ENCODE measurements at regions not wholly inside any gene's neighbourhood (a gene's known extent, or its start where the extent isn't known, plus 50 kb on each side); places are given as distances from the start of the nearest gene placed in this dataset.

DNA sequence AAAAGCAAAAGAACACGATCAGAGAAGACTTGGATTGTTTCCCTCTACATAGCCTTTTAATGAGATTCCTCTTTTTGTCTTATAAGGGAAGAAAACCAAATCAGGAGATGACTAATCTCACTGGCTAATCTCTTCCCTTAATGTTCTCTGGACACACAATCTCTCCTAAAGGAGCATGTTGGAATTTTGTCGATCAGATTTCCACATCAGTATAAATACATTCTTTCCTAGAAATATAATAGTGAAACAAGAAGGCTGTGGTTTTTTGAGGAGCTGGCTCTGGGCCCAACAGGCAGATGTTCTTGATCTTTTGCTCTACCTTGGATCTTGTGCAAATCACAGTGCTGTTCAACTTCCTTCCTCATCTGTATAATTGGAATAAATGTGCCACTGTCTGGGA is 94.0 kb downstream of the GTPBP8 start:
- no peaks in the 10 kb centered on the region for H3K36me3 ChIP-seq
- no peak overlapping the region for H3K4me3 ChIP-seq
- no peaks in the 10 kb centered on the region for H3K9me3 ChIP-seq
- no peaks in the 10 kb centered on the region for H3K27me3 ChIP-seq (replicated peaks; ENCODE audit: insufficient read depth)
- no peak for ATAC-seq (ENCODE audit: insufficient number of reproducible peaks, low FRiP score, low read depth)
- no peak for DNase-seq (ENCODE audit: low spot score)
- no peak overlapping the region for H3K27ac ChIP-seq
- H3K4me1 ChIP-seq (ENCODE audit: control insufficient read depth in 1 of 2, low read depth in 2 of 2): no peaks in the 10 kb centered on the region
- TF ChIP-seq, protein P1, sequence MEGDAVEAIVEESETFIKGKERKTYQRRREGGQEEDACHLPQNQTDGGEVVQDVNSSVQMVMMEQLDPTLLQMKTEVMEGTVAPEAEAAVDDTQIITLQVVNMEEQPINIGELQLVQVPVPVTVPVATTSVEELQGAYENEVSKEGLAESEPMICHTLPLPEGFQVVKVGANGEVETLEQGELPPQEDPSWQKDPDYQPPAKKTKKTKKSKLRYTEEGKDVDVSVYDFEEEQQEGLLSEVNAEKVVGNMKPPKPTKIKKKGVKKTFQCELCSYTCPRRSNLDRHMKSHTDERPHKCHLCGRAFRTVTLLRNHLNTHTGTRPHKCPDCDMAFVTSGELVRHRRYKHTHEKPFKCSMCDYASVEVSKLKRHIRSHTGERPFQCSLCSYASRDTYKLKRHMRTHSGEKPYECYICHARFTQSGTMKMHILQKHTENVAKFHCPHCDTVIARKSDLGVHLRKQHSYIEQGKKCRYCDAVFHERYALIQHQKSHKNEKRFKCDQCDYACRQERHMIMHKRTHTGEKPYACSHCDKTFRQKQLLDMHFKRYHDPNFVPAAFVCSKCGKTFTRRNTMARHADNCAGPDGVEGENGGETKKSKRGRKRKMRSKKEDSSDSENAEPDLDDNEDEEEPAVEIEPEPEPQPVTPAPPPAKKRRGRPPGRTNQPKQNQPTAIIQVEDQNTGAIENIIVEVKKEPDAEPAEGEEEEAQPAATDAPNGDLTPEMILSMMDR (IDR thresholded peaks at IDR 0.05): no peak

DNA sequence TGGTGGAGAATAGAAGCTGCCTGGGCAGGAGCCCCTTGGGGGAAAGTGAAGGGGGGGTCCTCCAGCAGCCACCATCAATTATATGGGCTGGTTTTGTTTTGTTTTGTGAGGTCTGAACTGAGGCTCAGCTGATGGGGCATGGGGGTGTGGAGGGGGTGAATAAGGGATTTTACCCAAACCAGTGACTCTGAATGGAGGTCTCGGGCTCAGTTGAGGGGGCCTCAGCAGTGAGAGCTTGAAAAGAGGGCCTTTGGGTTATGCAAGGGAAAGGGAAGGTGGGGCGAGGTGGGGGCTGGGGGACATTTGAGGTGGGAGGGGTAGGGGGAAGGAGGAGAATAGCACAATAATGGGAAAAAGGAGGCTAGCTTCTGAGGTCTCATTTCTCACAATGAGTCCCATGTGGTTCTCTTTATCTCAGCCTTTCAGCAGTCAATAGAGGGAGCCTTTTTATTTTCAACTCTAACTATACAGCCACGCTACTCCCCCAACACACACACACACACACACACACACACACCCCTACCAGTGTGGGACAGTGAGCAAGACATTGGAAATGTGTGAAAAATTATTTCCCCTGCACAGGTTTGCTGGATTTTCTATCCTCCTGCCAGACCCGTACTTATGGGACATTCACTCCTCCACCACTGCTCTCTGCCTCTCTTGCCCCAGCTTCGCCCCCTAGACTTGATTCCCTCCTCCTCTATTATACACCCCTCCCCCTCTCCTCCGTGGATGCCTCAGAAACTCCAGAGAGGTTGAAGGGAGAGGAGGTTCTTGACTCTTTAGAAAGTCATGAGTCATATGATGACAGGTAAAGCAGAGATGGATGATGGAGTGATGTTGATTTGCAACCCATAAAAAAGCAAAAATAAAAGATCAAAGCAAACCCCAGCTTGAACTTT is 96.0 kb downstream of the GTPBP8 start:
- Histone ChIP-seq H3K4me1 (ENCODE audit: control insufficient read depth in 1 of 2, low read depth in 2 of 2) (no peaks in the 10 kb centered on the region), H3K27me3 (replicated peaks; ENCODE audit: insufficient read depth) (no peaks in the 10 kb centered on the region), H3K27ac (no peak overlapping the region), H3K9me3 (no peaks in the 10 kb centered on the region), H3K36me3 (no peaks in the 10 kb centered on the region), H3K4me3 (no peak overlapping the region)
- TF ChIP-seq, protein P1 (IDR thresholded peaks at IDR 0.05): no peak
- no peak for DNase-seq (ENCODE audit: low spot score)
- ATAC-seq (ENCODE audit: insufficient number of reproducible peaks, low FRiP score, low read depth): no peak

DNA sequence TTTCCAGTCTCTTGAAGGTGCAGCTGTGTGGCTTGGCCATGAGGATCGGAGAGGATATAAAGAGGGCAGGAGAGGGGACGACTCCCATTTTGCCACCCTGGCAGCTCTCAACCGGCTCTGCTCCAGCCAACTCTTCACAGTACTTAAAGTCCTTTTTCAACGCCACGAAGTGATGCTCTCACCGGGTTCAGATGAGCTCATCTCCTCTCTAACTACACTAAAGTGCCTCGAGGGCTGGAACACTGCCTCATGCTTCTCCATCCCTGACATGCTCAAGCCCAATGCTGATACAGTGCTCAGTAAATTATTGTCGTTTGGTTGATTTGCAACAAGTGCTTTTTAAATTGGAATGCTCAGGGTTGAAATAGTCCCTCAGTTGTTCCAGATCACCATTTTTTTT is 97.8 kb downstream of the GTPBP8 start:
- TF ChIP-seq, protein P1 (IDR thresholded peaks at IDR 0.05): no peak
- no peaks in the 10 kb centered on the region for H3K9me3 ChIP-seq
- DNase-seq (ENCODE audit: low spot score) (no peak), ATAC-seq (ENCODE audit: insufficient number of reproducible peaks, low FRiP score, low read depth) (no peak)
- no peaks in the 10 kb centered on the region for H3K4me1 ChIP-seq (ENCODE audit: control insufficient read depth in 1 of 2, low read depth in 2 of 2)
- no peak overlapping the region for H3K4me3 ChIP-seq
- no peaks in the 10 kb centered on the region for H3K36me3 ChIP-seq
- H3K27me3 ChIP-seq (replicated peaks; ENCODE audit: insufficient read depth): no peaks in the 10 kb centered on the region
- H3K27ac ChIP-seq: no peak overlapping the region

DNA sequence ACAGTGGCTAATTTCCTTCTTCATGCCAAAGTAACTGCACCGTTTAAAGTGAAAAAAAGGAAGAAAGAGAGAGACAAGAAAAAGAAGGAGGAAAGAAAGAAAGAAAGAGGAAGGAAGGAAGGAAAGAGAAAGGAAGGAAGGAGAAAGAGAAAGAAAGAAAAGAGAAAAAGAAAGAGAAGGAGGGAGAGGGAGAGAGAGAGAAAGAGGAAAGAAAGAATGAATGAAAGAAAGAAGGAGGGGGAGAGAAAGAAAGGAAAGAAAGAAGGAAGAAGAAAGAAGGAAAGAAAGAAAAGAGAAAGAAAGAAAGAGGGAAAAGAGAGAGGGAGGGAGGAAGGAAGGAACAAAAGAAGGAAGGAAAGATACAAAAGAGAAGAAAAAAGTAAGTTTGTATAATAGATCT is 100.6 kb downstream of the GTPBP8 start:
- no peak for ATAC-seq (ENCODE audit: insufficient number of reproducible peaks, low FRiP score, low read depth)
- no peak overlapping the region for H3K4me3 ChIP-seq
- no peaks in the 10 kb centered on the region for H3K4me1 ChIP-seq (ENCODE audit: control insufficient read depth in 1 of 2, low read depth in 2 of 2)
- no peak overlapping the region for H3K27ac ChIP-seq
- H3K9me3 ChIP-seq: no peaks in the 10 kb centered on the region
- no peak for DNase-seq (ENCODE audit: low spot score)
- no peaks in the 10 kb centered on the region for H3K36me3 ChIP-seq
- H3K27me3 ChIP-seq (replicated peaks; ENCODE audit: insufficient read depth): no peaks in the 10 kb centered on the region
- TF ChIP-seq, protein P1 (IDR thresholded peaks at IDR 0.05): no peak

DNA sequence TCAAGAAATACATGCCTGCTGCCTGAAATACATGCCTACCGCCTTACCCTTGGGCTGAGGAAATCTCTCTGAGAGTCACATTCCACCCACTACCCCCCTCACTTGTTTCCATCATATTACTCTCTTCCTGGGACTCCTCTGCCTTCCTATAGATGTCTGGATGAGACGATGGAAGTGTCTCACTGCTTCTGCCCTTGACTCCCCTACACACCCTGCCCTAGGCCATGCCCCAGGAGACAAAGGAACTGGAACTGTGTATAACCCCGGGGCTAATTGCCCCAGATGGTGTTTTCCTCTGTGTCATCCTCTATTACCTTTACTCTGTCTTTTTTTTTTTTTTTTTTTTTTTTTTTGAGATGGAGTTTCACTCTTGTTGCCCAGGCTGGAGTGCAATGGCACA is 102.0 kb downstream of the GTPBP8 start:
- no peak for ATAC-seq (ENCODE audit: insufficient number of reproducible peaks, low FRiP score, low read depth)
- TF ChIP-seq, protein P1 (IDR thresholded peaks at IDR 0.05): no peak
- DNase-seq (ENCODE audit: low spot score): no peak

More for the DNA sequence above, 102.0 kb downstream of the GTPBP8 start:
- Histone ChIP-seq H3K9me3 (no peaks in the 10 kb centered on the region), H3K27ac (no peak overlapping the region), H3K36me3 (no peaks in the 10 kb centered on the region), H3K4me3 (no peak overlapping the region), H3K27me3 (replicated peaks; ENCODE audit: insufficient read depth) (no peaks in the 10 kb centered on the region), H3K4me1 (ENCODE audit: control insufficient read depth in 1 of 2, low read depth in 2 of 2) (no peaks in the 10 kb centered on the region)

All from thoracic aorta (tissue), 2 donors.